HCT116 (cell line): ENCODE measurements at regions not wholly inside any gene's neighbourhood (a gene's known extent, or its start where the extent isn't known, plus 50 kb on each side); places are given as distances from the start of the nearest gene placed in this dataset.

Experiments used
- ATAC-seq: fragments of 200-7000 bp; cut with Tn5 transposase; 2 replicates; pipeline ENCODE4 v1.9.1; 2020; ENCODE audit warnings: mild to moderate bottlenecking, moderate library complexity
- BruUV-seq: library from RNA; stranded (reverse); fragments of 400-500 nt; replicated peaks from 2 replicates; lab custom pipeline; 2021; lab: Mats Ljungman, UMichigan
- CTCF ChIA-PET: fragments of 300-600 bp; sonication (Branson Sonifier 250); formaldehyde crosslinking; loops from one replicate; lab custom pipeline; 2021; ENCODE audit warnings: antibody characterized with exemption; lab: Charles Lee
- POLR2A ChIA-PET: fragments of 300-600, 350-600 bp; sonication (Branson Sonifier 250); formaldehyde crosslinking; loops from one replicate; lab custom pipeline; 2021; ENCODE audit warnings: antibody characterized with exemption; lab: Charles Lee
- RAD21 ChIA-PET, 2 experiments: fragments of 300-600 bp; sonication (Branson Sonifier 250); formaldehyde crosslinking; loops; one replicate each; lab custom pipeline; 2023; ENCODE audit warnings: low total read pairs in 2 of 2; ENCODE audit not compliant: uncharacterized antibody in 2 of 2, unreplicated experiment in 2 of 2, low non-redundant PET in 1 of 2; lab: Charles Lee
- DNase-seq: peaks from one replicate; pipeline ENCODE4 v3.0.0-alpha.2; 2010; ENCODE audit warnings: low read depth, low spot score
- H2AFZ ChIP-seq: fragments of 200-600 bp; shearing (Covaris generic), sonication (generic); 2 replicates; pipeline ENCODE4 v1.6.1; 2017; ENCODE audit warnings: low read depth, mixed run types, mixed read lengths, antibody characterized with exemption, low read length; ENCODE audit not compliant: poor library complexity, severe bottlenecking
- H3K27ac ChIP-seq: 2 replicates; pipeline ENCODE4 v1.5.1; 2012; ENCODE audit warnings: low read depth, low read length
- H3K27me3 ChIP-seq: fragments of 200-600 bp; sonication (generic); 2 replicates; pipeline ENCODE4 v1.6.1; 2016; ENCODE audit warnings: mixed run types, low read length, mixed read lengths; ENCODE audit not compliant: insufficient read depth
- H3K36me3 ChIP-seq, 2 experiments: fragments of 200-500 bp in 1 of 2; fragments of 200-600 bp in 1 of 2; sonication (Bioruptor generic) in 1 of 2; sonication (generic) in 1 of 2; 2 replicates each; pipeline versions ENCODE4 v1.5.1 to v1.6.1; 2014 to 2016; ENCODE audit warnings: low read length in 2 of 2, inconsistent platforms in 1 of 2, mixed read lengths in 1 of 2, mixed run types in 1 of 2; ENCODE audit not compliant: insufficient read depth in 2 of 2, control insufficient read depth in 1 of 2
- H3K4me1 ChIP-seq, 2 experiments: fragments of 200-600 bp in 1 of 2; sonication (generic) in 1 of 2; 2 replicates each; pipeline versions ENCODE4 v1.5.1 to v1.6.1; 2012 to 2017; ENCODE audit warnings: low read length in 2 of 2, inconsistent platforms in 1 of 2, mild to moderate bottlenecking in 1 of 2, mixed read lengths in 1 of 2, mixed run types in 1 of 2, moderate library complexity in 1 of 2; ENCODE audit not compliant: insufficient read depth in 2 of 2, control insufficient read depth in 1 of 2
- H3K4me2 ChIP-seq: fragments of 200-600 bp; sonication (generic); 2 replicates; pipeline ENCODE4 v1.6.1; 2017; ENCODE audit warnings: mixed run types, low read length, mixed read lengths
- H3K4me3 ChIP-seq, 2 experiments: fragments of 200-600 bp in 1 of 2; sonication (generic) in 1 of 2; replicated peaks in 1 of 2; 2 replicates each; pipeline ENCODE4 v1.5.1; 2011 to 2016; ENCODE audit warnings: low read length in 2 of 2, control low read depth in 1 of 2, low read depth in 1 of 2, mild to moderate bottlenecking in 1 of 2, mixed read lengths in 1 of 2, mixed run types in 1 of 2
- H3K79me2 ChIP-seq: fragments of 200-600 bp; sonication (generic); 2 replicates; pipeline ENCODE4 v1.6.1; 2017; ENCODE audit warnings: mild to moderate bottlenecking, mixed run types, low read length, moderate library complexity, mixed read lengths; ENCODE audit not compliant: insufficient read depth
- H3K9ac ChIP-seq: fragments of 200-600 bp; sonication (generic); 2 replicates; pipeline ENCODE4 v1.6.1; 2016; ENCODE audit warnings: low read length, mixed read lengths
- H3K9me2 ChIP-seq: fragments of 200-600 bp; sonication (generic), shearing (Covaris generic); 2 replicates; pipeline ENCODE4 v1.6.1; 2017; ENCODE audit warnings: mixed run types, mild to moderate bottlenecking, moderate library complexity; ENCODE audit not compliant: insufficient read depth
- H3K9me3 ChIP-seq, 2 experiments: fragments of 200-500 bp in 1 of 2; fragments of 200-600 bp in 1 of 2; sonication (Bioruptor generic) in 1 of 2; sonication (generic) in 1 of 2; 2 replicates each; pipeline ENCODE4 v1.6.1; 2014 to 2017; ENCODE audit warnings: low read length in 2 of 2, mixed read lengths in 2 of 2, inconsistent platforms in 1 of 2, low read depth in 1 of 2, mild to moderate bottlenecking in 1 of 2, mixed run types in 1 of 2, moderate library complexity in 1 of 2; ENCODE audit not compliant: control insufficient read depth in 1 of 2, insufficient read depth in 1 of 2
- H4K20me1 ChIP-seq: fragments of 200-600 bp; sonication (generic), shearing (Covaris generic); 2 replicates; pipeline ENCODE4 v1.6.1; 2017; ENCODE audit warnings: mixed run types, mild to moderate bottlenecking, moderate library complexity; ENCODE audit not compliant: insufficient read depth
- ATF3 ChIP-seq: IDR thresholded peaks from 2 replicates; pipeline ENCODE4 v1.6.1; 2012
- CBX3 ChIP-seq: IDR thresholded peaks from 2 replicates; pipeline ENCODE4 v1.6.1; 2012; ENCODE audit warnings: low read depth
- CEBPB ChIP-seq: IDR thresholded peaks from 2 replicates; pipeline ENCODE4 v1.6.1; 2012; ENCODE audit warnings: low read depth
- CTCF ChIP-seq, 3 experiments: fragments of 200-600 bp in 1 of 3; sonication (generic) in 1 of 3; IDR thresholded peaks in 2 of 3; conservative IDR thresholded peaks in 1 of 3; 2 replicates each; pipeline ENCODE4 v1.5.1; 2012 to 2017; ENCODE audit warnings: low read depth in 2 of 3, low read length in 2 of 3, antibody characterized with exemption in 1 of 3, borderline replicate concordance in 1 of 3, control low read depth in 1 of 3, mild to moderate bottlenecking in 1 of 3, mixed read lengths in 1 of 3, mixed run types in 1 of 3, moderate library complexity in 1 of 3; ENCODE audit not compliant: insufficient read depth in 1 of 3
- EGR1 ChIP-seq: IDR thresholded peaks from 2 replicates; pipeline ENCODE4 v1.6.1; 2012; ENCODE audit warnings: low read depth
- ELF1 ChIP-seq: IDR thresholded peaks from 2 replicates; pipeline ENCODE4 v1.6.1; 2012; ENCODE audit warnings: low read depth, borderline replicate concordance
- FOSL1 ChIP-seq: IDR thresholded peaks from 2 replicates; pipeline ENCODE4 v1.6.1; 2012; ENCODE audit warnings: low read depth
- JUND ChIP-seq: IDR thresholded peaks from 2 replicates; pipeline ENCODE4 v1.6.1; 2012
- MAX ChIP-seq: IDR thresholded peaks from 2 replicates; pipeline ENCODE4 v1.6.1; 2012
- POLR2A ChIP-seq: IDR thresholded peaks from 2 replicates; pipeline ENCODE4 v1.7.0; 2011; ENCODE audit warnings: borderline replicate concordance; ENCODE audit not compliant: insufficient read depth, insufficient read length; ENCODE audit errors: extremely low read depth
- POLR2AphosphoS5 ChIP-seq: IDR thresholded peaks from 2 replicates; pipeline ENCODE4 v1.6.1; 2011; ENCODE audit warnings: mild to moderate bottlenecking, low read depth, low read length, moderate library complexity
- REST ChIP-seq: IDR thresholded peaks from 2 replicates; pipeline ENCODE4 v1.6.1; 2012; ENCODE audit warnings: low read depth
- SP1 ChIP-seq: IDR thresholded peaks from 2 replicates; pipeline ENCODE4 v1.6.1; 2012; ENCODE audit warnings: low read depth
- TCF7L2 ChIP-seq: IDR thresholded peaks from 2 replicates; pipeline ENCODE4 v1.7.0; 2011; ENCODE audit warnings: borderline replicate concordance, inconsistent platforms; ENCODE audit not compliant: insufficient read depth, insufficient read length; ENCODE audit errors: extremely low read depth
- YY1 ChIP-seq: IDR thresholded peaks from 2 replicates; pipeline ENCODE4 v1.6.1; 2011; ENCODE audit warnings: low read length, low read depth, moderate library complexity, mild to moderate bottlenecking; ENCODE audit not compliant: insufficient replicate concordance; ENCODE audit errors: extremely low read depth
- ZBTB33 ChIP-seq: IDR thresholded peaks from 2 replicates; pipeline ENCODE4 v1.6.1; 2011; ENCODE audit warnings: mild to moderate bottlenecking, low read length, moderate library complexity; ENCODE audit not compliant: insufficient replicate concordance; ENCODE audit errors: extremely low read depth
- intact Hi-C: fragments of 100-400 bp; cut with micrococcal nuclease; formaldehyde crosslinking; loops from 2 replicates; pipeline ENCODE4 v1.10.0; 2022

GRCh38 chr9:21608200-21608599 is 126.1 kb upstream of the IFNE start:
- POLR2A ChIA-PET, result no interaction called here
- intact Hi-C loops, result no loop called here
- CTCF ChIA-PET, result no interaction called here
- H3K27me3 ChIP-seq, result no peaks in the 10 kb centered on the region
- H3K4me3 ChIP-seq, result no peak overlapping the region
- RAD21 ChIA-PET, result no interaction called here
- H3K79me2 ChIP-seq, result peaks cover 6% of the 10 kb centered on the region; the same call in 1 of the 2 replicates
- H3K9me3 ChIP-seq, result no peaks in the 10 kb centered on the region
- no peaks in the 10 kb centered on the region for H3K36me3 ChIP-seq
- 0 out of 2 replicates have a peak overlapping the region, but pooled peaks have one; percentile 9 for H3K9ac ChIP-seq
- H3K9me2 ChIP-seq, result no peaks in the 10 kb centered on the region
- ATAC-seq, result no peak
- no peak for TF ChIP-seq MAX
- TF ChIP-seq TCF7L2, result no peak
- TF ChIP-seq ZBTB33, result no peak
- no peak for TF ChIP-seq POLR2A
- TF ChIP-seq CTCF (IDR thresholded peaks at IDR 0.05 in 2 of 3, conservative IDR thresholded peaks at IDR 0.05 in 1 of 3; ENCODE audit: borderline replicate concordance in 1 of 3, insufficient read depth in 1 of 3, low read depth in 2 of 3, low read length in 2 of 3), result no peak
- no peak for TF ChIP-seq CEBPB
- TF ChIP-seq ELF1, result no peak
- no peak for TF ChIP-seq SP1
- TF ChIP-seq POLR2AphosphoS5, result no peak
- TF ChIP-seq CBX3, result no peak
- no peak for TF ChIP-seq FOSL1
- no peak for TF ChIP-seq JUND
- TF ChIP-seq REST, result no peak
- TF ChIP-seq YY1, result no peak
- no peak for TF ChIP-seq EGR1
- no peak for TF ChIP-seq ATF3
- TF ChIP-seq, all 23 proteins: peak for 0
- Histone ChIP-seq H3K4me2 (0 out of 2 replicates have a peak overlapping the region, but pooled peaks have one; percentile 1), H4K20me1 (no peaks in the 10 kb centered on the region), H2AFZ (no peak overlapping the region), H3K27ac (peak overlapping the region; percentile 97), H3K4me1 (peaks cover 52 to 85% of the 10 kb centered on the region in 2 experiments)
- no TSS peak for BruUV-seq
- no peak for DNase-seq
